Uterus (tissue), 3 donors: ENCODE measurements at regions not wholly inside any gene's neighbourhood (a gene's known extent, or its start where the extent isn't known, plus 50 kb on each side); places are given as distances from the start of the nearest gene placed in this dataset.

Source experiments
- DNase-seq, 2 donors: peaks; one replicate each; pipeline ENCODE4 v3.0.0-alpha.2; 2019 to 2020
- H3K27ac ChIP-seq, 2 donors: fragments of 200-600 bp; sonication (generic); 1 replicate in 1 of 2; 2 replicates in 1 of 2; pipeline ENCODE4 v1.5.1; 2016 to 2018
- H3K27me3 ChIP-seq, 2 donors: fragments of 200-600 bp; sonication (generic); one replicate each; pipeline ENCODE4 v1.5.1; 2018 to 2019; ENCODE audit warnings: control low read depth in 1 of 2
- H3K36me3 ChIP-seq, 2 donors: fragments of 200-600 bp; sonication (generic); one replicate each; pipeline ENCODE4 v1.5.1; 2019; ENCODE audit warnings: control low read depth in 1 of 2
- H3K4me1 ChIP-seq, 2 donors: fragments of 200-600 bp; sonication (generic); one replicate each; pipeline ENCODE4 v1.5.1; 2018 to 2019; ENCODE audit warnings: control low read depth in 1 of 2
- H3K4me3 ChIP-seq, 2 donors: fragments of 200-600 bp; sonication (generic); 1 replicate in 1 of 2; 2 replicates in 1 of 2; pipeline ENCODE4 v1.5.1; 2018 to 2019; ENCODE audit warnings: mild to moderate bottlenecking in 1 of 2
- H3K9me3 ChIP-seq, 2 donors: fragments of 200-600 bp; sonication (generic); one replicate each; pipeline ENCODE4 v1.5.1; 2019; ENCODE audit warnings: control low read depth in 1 of 2
- CTCF ChIP-seq, 4 experiments: fragments of 200-600 bp in 2 of 4; fragments of 450-650 bp in 2 of 4; sonication (generic) in 2 of 4; IDR thresholded peaks; one replicate each; pipeline ENCODE4 v1.5.1; 2016 to 2019; ENCODE audit warnings: antibody characterized with exemption in 4 of 4, mild to moderate bottlenecking in 2 of 4, moderate library complexity in 1 of 4
- POLR2A ChIP-seq, 2 donors: fragments of 450-650 bp; IDR thresholded peaks; one replicate each; pipeline ENCODE4 v1.6.1; 2016; ENCODE audit warnings: antibody characterized with exemption in 2 of 2, mild to moderate bottlenecking in 1 of 2, moderate library complexity in 1 of 2
- intact Hi-C: fragments of 100-400 bp; cut with DNase I; formaldehyde crosslinking; loops from one replicate; pipeline ENCODE4 v1.15.1; 2023; ENCODE audit warnings: low total_unique reads
- donor health status: DM: yes; HTN: yes; CAD: no.

- no peaks in the 10 kb centered on the region for H3K36me3 ChIP-seq
- intact Hi-C loops = no loop called here
- no peak overlapping the region for H3K4me3 ChIP-seq
These were observed 156.2 kb downstream of the EVX1 start for GRCh38 chr7:27398851-27399250.

GRCh38 chr7:27399791-27400567 lies 157.4 kb downstream of the EVX1 start:
- H3K36me3 ChIP-seq = no peaks in the 10 kb centered on the region
- no peak for TF ChIP-seq POLR2A (IDR thresholded peaks at IDR 0.05)
- TF ChIP-seq CTCF (IDR thresholded peaks at IDR 0.05) = no peak
- intact Hi-C loops = no loop called here
- no peak overlapping the region for H3K27ac ChIP-seq
- H3K9me3 ChIP-seq = no peaks in the 10 kb centered on the region
- H3K4me1 ChIP-seq = peaks cover 0 to 4% of the 10 kb centered on the region in 2 donors
- no peak for DNase-seq
- H3K27me3 ChIP-seq = no peaks in the 10 kb centered on the region
- H3K4me3 ChIP-seq = no peak overlapping the region

More at GRCh38 chr7:27398851-27399250, 156.2 kb downstream of the EVX1 start:
- peaks cover 0 to 4% of the 10 kb centered on the region in 2 donors for H3K4me1 ChIP-seq
- no peak for DNase-seq
- TF ChIP-seq CTCF (IDR thresholded peaks at IDR 0.05) = no peak
- no peak for TF ChIP-seq POLR2A (IDR thresholded peaks at IDR 0.05)
- H3K9me3 ChIP-seq = no peaks in the 10 kb centered on the region
- peak overlapping the region in 1 of 2 donors; percentile 10 for H3K27ac ChIP-seq
- H3K27me3 ChIP-seq = no peaks in the 10 kb centered on the region

- no peak overlapping the region for H3K4me3 ChIP-seq
- no peaks in the 10 kb centered on the region for H3K9me3 ChIP-seq
- H3K27ac ChIP-seq = no peak overlapping the region
- no peaks in the 10 kb centered on the region for H3K27me3 ChIP-seq
- intact Hi-C loops = no loop called here
- no peak for DNase-seq
- no peaks in the 10 kb centered on the region for H3K4me1 ChIP-seq
- no peak for TF ChIP-seq POLR2A (IDR thresholded peaks at IDR 0.05)
- no peak for TF ChIP-seq CTCF (IDR thresholded peaks at IDR 0.05)
- no peaks in the 10 kb centered on the region for H3K36me3 ChIP-seq
These were observed 163.2 kb downstream of the EVX1 start for GRCh38 chr7:27405780-27406179.

- Histone ChIP-seq H3K4me3 (no peak overlapping the region), H3K9me3 (no peaks in the 10 kb centered on the region), H3K36me3 (no peaks in the 10 kb centered on the region), H3K4me1 (no peaks in the 10 kb centered on the region), H3K27ac (no peak overlapping the region), H3K27me3 (no peaks in the 10 kb centered on the region)
- TF ChIP-seq CTCF (IDR thresholded peaks at IDR 0.05) = no peak
- no peak for DNase-seq
- intact Hi-C loops = no loop called here
These were observed 166.7 kb downstream of the EVX1 start for GRCh38 chr7:27409311-27409710.

- Histone ChIP-seq H3K4me1 (no peaks in the 10 kb centered on the region), H3K4me3 (no peak overlapping the region), H3K36me3 (no peaks in the 10 kb centered on the region), H3K27me3 (no peaks in the 10 kb centered on the region), H3K9me3 (no peaks in the 10 kb centered on the region), H3K27ac (no peak overlapping the region)
- intact Hi-C loops = no loop called here
- no peak for TF ChIP-seq POLR2A (IDR thresholded peaks at IDR 0.05)
- TF ChIP-seq CTCF (IDR thresholded peaks at IDR 0.05) = no peak
- DNase-seq = no peak
These were observed 167.2 kb downstream of the EVX1 start for GRCh38 chr7:27409776-27410175.
